GM13977 (cell line): ENCODE measurements at regions not wholly inside any gene's neighbourhood (a gene's known extent, or its start where the extent isn't known, plus 50 kb on each side); places are given as distances from the start of the nearest gene placed in this dataset.
"Not testable (repeated sequence)": the region's sequence is repeated elsewhere in the genome, so short reads cannot be mapped to it uniquely, and the experiment has no call there.

ENCODE experiments used
- DNase-seq: peaks from one replicate; pipeline ENCODE4 v3.0.0; 2012; ENCODE audit warnings: low spot score
- in situ Hi-C: fragments of 300-500 bp; cut with MboI; formaldehyde crosslinking; loops from one replicate; pipeline ENCODE4 v1.12.0; 2022; ENCODE audit warnings: low sequenced_read_pairs, low pct_unique_long_range_greater_than_20kb, mixed read lengths, inconsistent platforms; ENCODE audit not compliant: unreplicated experiment
- TF ChIP-seq, protein P1 (sequence below): IDR thresholded peaks from 2 replicates; pipeline ENCODE4 v1.5.1; 2012; ENCODE audit warnings: mild to moderate bottlenecking, control low read depth; ENCODE audit not compliant: insufficient read depth; ENCODE audit errors: extremely low read depth, missing control alignments

DNA sequence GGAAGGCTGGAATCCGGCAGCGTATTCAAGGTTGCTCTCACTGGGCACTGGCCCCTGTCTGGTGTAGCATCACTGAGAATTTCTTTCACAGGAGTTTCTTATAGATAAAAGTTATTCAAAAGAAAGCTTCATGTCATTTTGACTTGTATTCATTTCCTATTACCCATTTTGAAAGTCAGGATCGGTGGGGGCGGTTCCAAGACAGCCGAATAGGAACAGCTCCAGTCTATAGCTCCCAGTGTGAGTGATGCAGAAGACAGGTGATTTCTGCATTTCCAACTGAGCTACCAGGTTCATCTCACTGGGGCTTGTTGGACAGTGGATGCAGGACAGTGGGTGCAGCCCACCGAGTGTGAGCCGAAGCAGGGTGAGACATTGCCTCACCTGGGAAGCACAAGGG, 51.5 kb upstream of the CDC42EP3 start:
- DNase-seq, in situ Hi-C loops: not testable (repeated sequence)

DNA sequence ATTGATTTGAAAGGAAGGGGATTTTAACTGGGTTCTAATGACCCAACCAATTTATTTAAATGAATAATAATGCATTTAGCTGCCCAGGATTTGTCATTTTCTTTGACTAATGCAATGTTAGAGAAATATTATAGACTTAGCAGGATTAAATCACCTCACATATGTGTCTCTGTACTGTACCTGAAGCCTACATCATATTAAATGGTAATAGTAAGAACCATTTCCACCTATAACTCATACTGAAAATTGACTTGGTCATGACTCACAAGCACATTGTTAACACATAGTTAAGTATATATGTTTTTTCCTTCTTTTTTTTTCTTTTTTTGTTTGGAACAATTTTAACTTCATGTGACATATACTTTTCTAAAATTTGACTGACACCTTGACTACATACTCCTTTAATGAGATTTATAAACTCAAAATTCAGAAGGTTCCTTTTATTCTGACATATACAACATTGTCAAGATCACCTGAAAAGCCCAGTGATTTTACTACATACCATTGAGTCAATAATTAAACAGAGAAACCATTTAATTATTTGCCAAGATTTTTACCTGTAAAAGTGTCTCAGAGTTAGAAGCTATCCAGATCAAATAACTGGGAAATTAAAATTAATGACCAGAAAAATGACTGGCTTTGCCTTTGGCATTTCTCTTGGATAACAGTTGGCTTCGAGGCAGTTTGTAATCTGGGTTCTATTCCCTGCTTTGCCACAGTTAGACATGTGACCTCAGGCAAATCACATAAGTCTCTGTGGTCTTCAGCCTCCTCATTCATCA, 58.8 kb upstream of the CDC42EP3 start:
- TF ChIP-seq, protein P1, sequence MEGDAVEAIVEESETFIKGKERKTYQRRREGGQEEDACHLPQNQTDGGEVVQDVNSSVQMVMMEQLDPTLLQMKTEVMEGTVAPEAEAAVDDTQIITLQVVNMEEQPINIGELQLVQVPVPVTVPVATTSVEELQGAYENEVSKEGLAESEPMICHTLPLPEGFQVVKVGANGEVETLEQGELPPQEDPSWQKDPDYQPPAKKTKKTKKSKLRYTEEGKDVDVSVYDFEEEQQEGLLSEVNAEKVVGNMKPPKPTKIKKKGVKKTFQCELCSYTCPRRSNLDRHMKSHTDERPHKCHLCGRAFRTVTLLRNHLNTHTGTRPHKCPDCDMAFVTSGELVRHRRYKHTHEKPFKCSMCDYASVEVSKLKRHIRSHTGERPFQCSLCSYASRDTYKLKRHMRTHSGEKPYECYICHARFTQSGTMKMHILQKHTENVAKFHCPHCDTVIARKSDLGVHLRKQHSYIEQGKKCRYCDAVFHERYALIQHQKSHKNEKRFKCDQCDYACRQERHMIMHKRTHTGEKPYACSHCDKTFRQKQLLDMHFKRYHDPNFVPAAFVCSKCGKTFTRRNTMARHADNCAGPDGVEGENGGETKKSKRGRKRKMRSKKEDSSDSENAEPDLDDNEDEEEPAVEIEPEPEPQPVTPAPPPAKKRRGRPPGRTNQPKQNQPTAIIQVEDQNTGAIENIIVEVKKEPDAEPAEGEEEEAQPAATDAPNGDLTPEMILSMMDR = no peak
- in situ Hi-C loops = no loop called here
- no peak for DNase-seq

DNA sequence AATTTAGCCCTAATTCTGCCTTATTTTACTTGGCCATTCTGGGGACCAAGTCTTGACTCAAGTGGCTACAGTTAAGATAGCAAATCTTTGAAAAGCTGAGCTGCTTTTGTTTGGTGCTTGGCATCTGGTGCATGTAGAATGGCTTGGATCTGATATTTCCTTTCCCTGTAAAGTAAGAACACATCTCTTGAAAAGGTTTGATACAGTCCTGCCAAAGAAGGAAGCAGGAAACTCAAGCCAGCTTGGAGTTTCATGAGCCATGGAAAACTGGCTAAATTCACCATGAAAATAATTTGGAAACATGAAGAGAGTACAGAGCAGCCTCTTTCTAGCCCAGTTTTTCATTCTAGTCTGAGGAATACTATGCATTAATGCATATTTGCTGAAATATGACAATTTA, 61.0 kb upstream of the CDC42EP3 start:
- DNase-seq, in situ Hi-C loops: not testable (repeated sequence)

DNA sequence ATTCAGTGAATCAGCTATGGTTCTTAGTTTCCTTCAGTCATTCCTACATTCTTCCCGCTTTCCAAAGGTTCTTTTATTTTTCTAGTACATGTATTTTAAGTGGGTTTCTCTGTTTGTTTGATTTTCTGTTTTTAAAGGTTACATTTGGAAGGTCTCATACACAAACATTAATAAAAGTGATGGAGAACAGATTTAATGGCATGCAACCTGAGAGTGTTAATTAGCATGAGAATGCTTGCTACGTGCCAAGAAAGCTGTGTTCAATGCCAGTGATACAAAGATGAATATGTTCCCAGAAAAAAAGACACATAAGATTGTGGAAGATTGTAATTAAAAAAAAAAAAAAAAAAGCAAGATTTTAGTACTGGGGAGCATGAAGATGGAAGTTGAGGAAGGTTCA, 61.8 kb upstream of the CDC42EP3 start:
- TF ChIP-seq, protein P1 = no peak
- in situ Hi-C loops = no loop called here
- DNase-seq = no peak

DNA sequence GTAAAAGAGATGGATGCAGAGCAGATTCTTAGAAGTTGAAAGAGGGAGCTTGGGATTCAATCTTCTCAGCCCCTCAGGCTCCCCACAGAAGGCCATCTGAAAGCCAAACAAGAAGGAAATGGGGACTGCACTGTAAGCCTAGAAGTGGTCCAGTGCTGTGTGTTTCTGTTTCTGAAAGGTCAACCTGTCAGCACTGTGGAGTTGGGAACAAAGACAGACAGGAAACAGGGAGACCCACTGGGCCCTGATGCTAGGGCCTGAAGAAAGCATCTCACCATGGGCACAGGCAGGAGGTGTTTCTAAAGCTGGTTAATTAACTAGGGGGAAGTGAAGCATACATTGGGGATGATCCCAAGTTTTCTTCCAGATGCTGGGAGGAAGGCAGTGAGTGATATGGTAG, 62.5 kb upstream of the CDC42EP3 start:
- DNase-seq, in situ Hi-C loops: not testable (repeated sequence)

DNA sequence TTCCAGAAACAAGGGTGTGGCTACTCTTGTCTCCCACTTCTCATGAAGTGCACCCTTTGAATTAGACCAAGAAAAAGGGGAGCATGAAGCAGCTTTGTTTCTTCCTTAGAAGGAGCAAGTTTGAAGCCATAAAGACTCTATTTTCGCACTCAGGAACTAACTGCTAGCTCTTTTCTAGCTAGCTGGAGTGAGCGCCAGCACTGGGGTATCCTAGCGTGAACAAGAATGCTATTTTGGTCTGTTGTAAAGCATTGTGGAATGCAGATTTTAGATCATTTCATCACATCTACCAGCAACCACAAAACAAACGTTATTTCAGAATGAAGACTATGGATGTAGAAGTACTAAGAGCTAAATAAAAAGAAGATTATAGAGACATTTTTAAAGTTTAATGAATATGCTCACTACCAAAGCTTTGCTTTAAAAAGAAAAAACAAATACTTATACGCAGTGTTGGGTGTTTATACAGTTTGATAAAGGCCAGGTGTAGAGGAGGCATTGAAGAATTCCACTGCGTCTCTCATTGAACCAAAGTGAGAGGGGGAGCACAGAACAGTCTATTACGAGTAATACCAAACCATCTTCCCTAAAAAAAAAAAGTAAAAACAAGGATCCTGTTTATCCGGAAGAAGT, 63.6 kb upstream of the CDC42EP3 start:
- DNase-seq, in situ Hi-C loops: not testable (repeated sequence)

DNA sequence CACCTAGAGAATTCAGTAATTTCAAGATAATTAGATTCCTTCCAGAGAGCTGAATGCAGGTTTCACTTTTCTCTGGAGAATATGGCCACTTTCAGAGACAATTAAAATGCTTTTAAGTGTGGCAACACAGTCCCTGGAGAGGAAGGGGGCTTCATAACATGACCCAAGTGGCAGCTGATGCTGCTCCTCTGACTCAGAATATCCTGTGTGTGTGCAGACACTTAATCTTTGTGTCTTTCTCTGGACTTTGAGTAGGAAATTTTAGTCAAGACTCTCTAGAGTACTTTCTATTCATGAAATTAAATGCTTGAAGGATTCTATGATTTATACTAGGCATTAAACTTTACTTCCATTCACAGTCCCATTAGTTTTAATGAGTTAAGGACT, 64.1 kb upstream of the CDC42EP3 start:
- in situ Hi-C loops, DNase-seq: not testable (repeated sequence)

DNA sequence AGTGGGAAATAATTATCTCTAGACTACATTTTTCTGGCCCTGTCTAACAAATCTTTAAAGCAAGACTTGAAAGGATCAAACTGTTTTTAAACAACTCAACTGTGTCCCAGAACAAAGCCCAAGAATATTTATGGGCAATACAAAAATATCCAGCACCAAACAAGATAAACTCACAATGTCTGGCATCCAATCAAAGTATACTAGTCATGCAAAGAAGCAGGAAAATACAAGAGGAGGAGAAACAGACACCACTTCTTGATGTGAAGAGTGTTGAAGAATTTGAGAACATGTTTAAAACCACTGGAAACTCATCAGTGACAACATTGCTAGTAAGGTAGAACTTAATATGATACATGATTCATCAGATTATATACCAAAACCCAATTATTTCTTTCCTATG, 66.1 kb upstream of the CDC42EP3 start:
- no peak for DNase-seq
- TF ChIP-seq, protein P1 = no peak
- in situ Hi-C loops = no loop called here

DNA sequence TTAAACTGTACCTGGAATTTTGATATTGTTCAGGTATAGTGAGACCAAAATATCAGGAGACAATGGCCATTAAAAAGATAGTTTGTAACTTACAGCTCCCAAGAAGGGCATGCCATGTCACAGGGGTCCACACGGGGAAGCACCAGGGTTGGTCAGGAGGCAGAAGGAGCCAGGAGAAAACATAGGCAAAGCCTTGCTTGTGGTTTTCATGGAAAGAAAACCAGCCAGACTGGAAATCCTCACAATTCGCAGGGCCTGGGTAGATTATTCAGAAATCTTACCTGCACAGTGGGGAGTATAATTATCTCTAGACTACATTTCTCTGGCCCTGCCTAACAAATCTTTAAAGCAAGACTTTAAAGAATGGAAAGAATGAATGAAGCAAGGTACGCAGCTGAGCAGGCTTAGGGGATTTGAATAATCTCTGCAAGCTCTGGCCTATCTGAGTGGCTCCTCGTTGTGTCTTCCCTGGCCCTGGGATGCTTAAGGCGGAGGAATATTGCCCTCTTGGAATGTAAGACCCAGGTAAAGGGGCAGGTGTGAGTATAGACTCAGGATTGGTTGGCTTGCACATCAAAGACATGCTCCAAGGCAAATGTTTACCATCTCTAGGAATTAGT, 66.9 kb upstream of the CDC42EP3 start:
- in situ Hi-C loops = no loop called here
- no peak for DNase-seq
- TF ChIP-seq, protein P1 = no peak
